HG03097 (cell line): ENCODE measurements at regions not wholly inside any gene's neighbourhood (a gene's known extent, or its start where the extent isn't known, plus 50 kb on each side); places are given as distances from the start of the nearest gene placed in this dataset.

ENCODE experiments used
- ATAC-seq: cut with Tn5 transposase; IDR thresholded peaks from one replicate; pipeline ENCODE4 v1.9.1; 2021; ENCODE audit not compliant: unreplicated experiment, low FRiP score

GRCh38 chr4:100970414-100970813 is 376.9 kb downstream of the PPP3CA start:
- ATAC-seq, result no peak

- ATAC-seq, result no peak
These were observed 377.4 kb downstream of the PPP3CA start for GRCh38 chr4:100969925-100970324.

- ATAC-seq, result no peak
These were observed 379.3 kb downstream of the PPP3CA start for GRCh38 chr4:100968046-100968445.

- no peak for ATAC-seq
These were observed 383.7 kb downstream of the PPP3CA start for GRCh38 chr4:100963627-100964026.

GRCh38 chr4:100962698-100963097 is 384.6 kb downstream of the PPP3CA start:
- no peak for ATAC-seq

- ATAC-seq, result no peak
These were observed 387.1 kb downstream of the PPP3CA start for GRCh38 chr4:100960232-100960631.

GRCh38 chr4:100954046-100954445 is 393.3 kb downstream of the PPP3CA start:
- ATAC-seq, result no peak

- ATAC-seq, result no peak
These were observed 393.7 kb downstream of the PPP3CA start for GRCh38 chr4:100953616-100954015.

GRCh38 chr4:100952590-100952989 is 394.7 kb downstream of the PPP3CA start:
- ATAC-seq, result no peak

- ATAC-seq, result no peak
These were observed 397.9 kb downstream of the PPP3CA start for GRCh38 chr4:100949350-100949935.

- no peak for ATAC-seq
These were observed 398.4 kb downstream of the PPP3CA start for GRCh38 chr4:100948911-100949310.

GRCh38 chr4:100945789-100946188 is 401.5 kb downstream of the PPP3CA start:
- ATAC-seq, result no peak

GRCh38 chr4:100938698-100939097 is 408.6 kb downstream of the PPP3CA start:
- no peak for ATAC-seq

- ATAC-seq, result no peak
These were observed 410.5 kb downstream of the PPP3CA start for GRCh38 chr4:100936661-100937375.

- ATAC-seq, result no peak
These were observed 412.2 kb downstream of the PPP3CA start for GRCh38 chr4:100935090-100935489.

GRCh38 chr4:100933628-100934027 is 413.7 kb downstream of the PPP3CA start:
- ATAC-seq, result no peak

- ATAC-seq, result no peak
These were observed 411.9 kb upstream of the EMCN start for GRCh38 chr4:100929758-100930157.

- ATAC-seq, result no peak
These were observed 411.3 kb upstream of the EMCN start for GRCh38 chr4:100929135-100929534.

GRCh38 chr4:100926039-100926717 is 408.4 kb upstream of the EMCN start:
- no peak for ATAC-seq

- ATAC-seq, result no peak
These were observed 395.9 kb upstream of the EMCN start for GRCh38 chr4:100913685-100914084.

- no peak for ATAC-seq
These were observed 390.7 kb upstream of the EMCN start for GRCh38 chr4:100908540-100908939.
